AG09319 (cell line): ENCODE measurements at regions not wholly inside any gene's neighbourhood (a gene's known extent, or its start where the extent isn't known, plus 50 kb on each side); places are given as distances from the start of the nearest gene placed in this dataset.
"Not testable (repeated sequence)": the region's sequence is repeated elsewhere in the genome, so short reads cannot be mapped to it uniquely, and the experiment has no call there.

Experiments used
- DNase-seq: peaks from one replicate; pipeline ENCODE4 v3.0.0-alpha.2; 2010; ENCODE audit warnings: low read depth; ENCODE audit errors: extremely low read depth
- CTCF ChIP-seq: IDR thresholded peaks from 2 replicates; pipeline ENCODE4 v1.5.1; 2011; ENCODE audit warnings: low read depth, mild to moderate bottlenecking, inconsistent platforms, low read length, moderate library complexity

GRCh38 chr4:28105271-28105859 lies 1244.7 kb downstream of the STIM2 start:
- TF ChIP-seq CTCF = no peak
- DNase-seq = no peak

DNA sequence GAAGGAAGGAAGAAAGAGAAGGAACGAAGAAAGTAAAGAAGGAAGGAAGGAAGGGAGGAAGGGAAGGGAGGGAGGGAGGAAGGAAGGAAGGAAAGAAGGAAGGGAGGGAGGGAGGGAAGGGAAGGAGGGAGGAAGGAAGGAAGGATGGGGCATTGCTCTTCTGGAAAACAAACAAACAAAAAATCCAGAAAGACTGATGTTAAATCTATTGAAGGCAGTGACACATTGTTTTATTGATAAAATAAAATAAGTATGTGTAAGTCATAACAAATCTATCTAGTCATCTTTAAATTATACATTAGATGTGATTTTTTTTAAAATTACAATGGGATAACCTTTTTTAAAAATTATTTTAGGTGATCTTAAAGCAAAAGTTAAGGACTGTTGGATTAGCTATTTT lies 1245.5 kb downstream of the STIM2 start:
- no peak for TF ChIP-seq CTCF
- DNase-seq = no peak

DNA sequence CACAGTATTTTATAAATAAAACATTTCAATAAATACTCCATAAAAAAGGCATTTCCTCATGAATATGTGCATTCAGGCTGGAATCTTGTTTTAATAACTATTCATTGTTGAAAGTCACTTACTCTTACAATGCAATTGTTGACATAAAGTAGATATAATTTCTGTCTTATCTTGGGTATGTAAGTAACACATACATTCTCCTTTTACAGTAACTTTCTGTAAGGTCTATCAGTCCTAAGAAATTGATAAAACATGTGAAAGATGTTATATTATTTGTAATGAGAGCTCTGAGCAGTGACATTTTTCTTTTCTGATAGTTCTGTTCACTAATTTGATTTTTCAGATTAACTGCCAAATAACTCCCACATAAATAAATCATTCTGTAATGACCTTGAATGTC lies 1249.2 kb downstream of the STIM2 start:
- DNase-seq = no peak
- TF ChIP-seq CTCF = no peak

- not testable (repeated sequence) for DNase-seq
Measured at GRCh38 chr4:28112691-28113335, 1252.2 kb downstream of the STIM2 start.

GRCh38 chr4:28113586-28113985 lies 1252.9 kb downstream of the STIM2 start:
- not testable (repeated sequence) for DNase-seq

DNA sequence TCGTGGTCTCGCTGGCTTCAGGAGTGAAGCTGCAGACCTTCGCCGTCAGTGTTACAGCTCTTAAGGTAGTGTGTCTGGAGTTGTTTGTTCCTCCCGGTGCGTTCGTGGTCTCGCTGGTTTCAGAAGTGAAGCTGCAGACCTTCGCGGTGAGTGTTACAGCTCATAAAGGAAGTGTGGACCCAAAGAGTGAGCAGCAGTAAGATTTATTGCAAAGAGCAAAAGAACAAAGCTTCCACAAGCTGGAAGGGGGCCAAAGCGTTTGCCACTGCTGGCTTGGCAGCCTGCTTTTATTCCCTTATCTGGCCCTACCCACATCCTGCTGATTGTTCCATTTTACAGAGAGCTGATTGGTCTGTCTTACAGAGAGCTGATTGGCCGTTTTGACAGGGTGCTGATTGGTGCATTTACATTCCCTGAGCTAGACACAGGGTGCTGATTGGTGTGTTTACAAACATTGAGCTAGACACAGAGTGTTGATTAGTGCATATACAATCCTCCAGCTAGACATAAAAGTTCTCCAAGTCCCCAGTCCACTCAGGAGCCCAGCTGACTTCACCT lies 1256.0 kb downstream of the STIM2 start:
- DNase-seq = not testable (repeated sequence)

- no peak for TF ChIP-seq CTCF
- DNase-seq = no peak
Measured at GRCh38 chr4:28117084-28117682, 1256.5 kb downstream of the STIM2 start.

DNA sequence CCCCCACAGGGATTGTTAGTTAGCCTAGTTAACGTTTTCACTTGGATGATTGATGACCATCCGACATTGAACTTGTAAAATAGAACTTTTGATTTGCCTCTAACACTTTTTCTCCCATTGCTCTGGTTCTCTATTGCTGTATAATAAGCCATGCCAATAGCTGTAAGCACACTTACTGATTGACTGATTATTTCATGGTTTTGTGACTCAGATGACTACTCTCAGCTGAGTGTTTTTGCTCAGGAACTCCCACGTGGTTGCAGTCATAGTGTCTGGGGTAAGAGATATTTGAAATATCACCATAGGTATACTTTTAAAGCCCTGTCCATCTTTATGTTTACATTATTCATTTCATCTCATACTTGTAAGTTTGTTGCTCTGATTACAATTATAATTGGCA lies 1285.5 kb downstream of the STIM2 start:
- TF ChIP-seq CTCF = no peak
- no peak for DNase-seq

DNA sequence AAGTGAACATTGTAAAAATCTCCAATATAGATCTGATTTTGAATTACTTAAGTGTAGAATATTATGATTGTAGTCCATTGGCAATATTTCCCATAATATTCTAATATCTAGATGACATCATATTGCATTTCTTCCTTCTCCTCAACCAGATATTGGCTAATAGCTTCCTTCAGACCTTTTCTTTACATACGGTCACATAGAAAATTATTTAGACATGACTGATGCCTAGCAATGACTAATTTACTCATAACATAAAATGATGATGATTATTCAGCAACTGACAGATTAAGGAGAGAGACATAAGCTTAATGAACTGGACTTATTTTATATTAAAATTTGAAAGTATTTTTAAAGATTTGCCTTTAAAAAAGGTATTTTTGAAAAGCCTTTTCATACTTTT lies 1287.6 kb downstream of the STIM2 start:
- DNase-seq = no peak

More for the DNA sequence above, 1287.6 kb downstream of the STIM2 start:
- TF ChIP-seq CTCF = no peak
